ENCODE measurements at regions not wholly inside any gene's neighbourhood (a gene's known extent, or its start where the extent isn't known, plus 50 kb on each side); places are given as distances from the start of the nearest gene placed in this dataset.

- no peak for TF ChIP-seq CTCF (IDR thresholded peaks at IDR 0.05)
- no peak for TF ChIP-seq POLR2A (IDR thresholded peaks at IDR 0.05)
These were observed 579.2 kb upstream of the FAM174A start for GRCh38 chr5:99955962-99956361.
